ENCODE measurements at regions not wholly inside any gene's neighbourhood (a gene's known extent, or its start where the extent isn't known, plus 50 kb on each side); places are given as distances from the start of the nearest gene placed in this dataset.
"Not testable (repeated sequence)": the region's sequence is repeated elsewhere in the genome, so short reads cannot be mapped to it uniquely, and the experiment has no call there.

- TF ChIP-seq RFX5 (IDR thresholded peaks at IDR 0.05; ENCODE audit: low read depth, low read length); CTCF (conservative IDR thresholded peaks at IDR 0.05; ENCODE audit: low read depth, low read length); ELK1 (IDR thresholded peaks at IDR 0.05; ENCODE audit: borderline replicate concordance, low read depth, low read length); RCOR1 (IDR thresholded peaks at IDR 0.05; ENCODE audit: insufficient replicate concordance, low read length); POLR2A (IDR thresholded peaks at IDR 0.05; ENCODE audit: low read depth, low read length); RAD21 (IDR thresholded peaks at IDR 0.05; ENCODE audit: low read length); FOS (IDR thresholded peaks at IDR 0.05; ENCODE audit: low read depth, low read length); MAZ (IDR thresholded peaks at IDR 0.05; ENCODE audit: borderline replicate concordance, low read depth, low read length); MXI1 (IDR thresholded peaks at IDR 0.05; ENCODE audit: borderline replicate concordance, low read depth, low read length); USF2 (IDR thresholded peaks at IDR 0.05; ENCODE audit: low read depth, low read length); BHLHE40 (IDR thresholded peaks at IDR 0.05; ENCODE audit: low read depth, low read length); SMC3 (IDR thresholded peaks at IDR 0.05; ENCODE audit: low read depth, low read length); MAFK (IDR thresholded peaks at IDR 0.05; ENCODE audit: low read depth, low read length); CEBPB (IDR thresholded peaks at IDR 0.05; ENCODE audit: low read depth, low read length): not testable (repeated sequence)
Observed at GRCh38 chrX:979127-979526, 233.3 kb downstream of the CRLF2 start.
